SK-N-SH (cell line): ENCODE measurements at regions not wholly inside any gene's neighbourhood (a gene's known extent, or its start where the extent isn't known, plus 50 kb on each side); places are given as distances from the start of the nearest gene placed in this dataset.

Experiments
- CTCF ChIA-PET: fragments of 300-600, 350-600 bp; formaldehyde crosslinking; extraction: SDS; loops from one replicate; lab custom pipeline; 2021; lab: Yijun Ruan, JAX
- POLR2A ChIA-PET: fragments of 350-600 bp; sonication (Branson Sonifier 250); formaldehyde crosslinking; extraction: SDS; loops from one replicate; lab custom pipeline; 2020; ENCODE audit warnings: antibody characterized with exemption, inconsistent platforms; lab: Yijun Ruan, JAX
- DNase-seq: peaks from one replicate; pipeline ENCODE4 v3.0.0; 2012
- H2AFZ ChIP-seq: fragments of 200-600 bp; sonication (generic); 2 replicates; pipeline ENCODE4 v1.8.1; 2016; ENCODE audit warnings: antibody characterized with exemption, mild to moderate bottlenecking, low read depth
- H3F3A ChIP-seq: fragments of 200-600 bp; sonication (generic); replicated peaks from 2 replicates; pipeline ENCODE3; 2016; ENCODE audit warnings: antibody characterized with exemption, mild to moderate bottlenecking; ENCODE audit not compliant: insufficient read depth
- H3K27ac ChIP-seq, 2 experiments: fragments of 200-500 bp in 1 of 2; fragments of 200-600 bp in 1 of 2; sonication (Bioruptor generic) in 1 of 2; sonication (generic), shearing (Covaris generic) in 1 of 2; 2 replicates each; pipeline versions ENCODE4 v1.5.1 to v1.6.1; 2014 to 2016; ENCODE audit warnings: low read depth in 2 of 2, inconsistent platforms in 1 of 2, low read length in 1 of 2, mild to moderate bottlenecking in 1 of 2, mixed read lengths in 1 of 2
- H3K27me3 ChIP-seq: fragments of 200-600 bp; sonication (generic), shearing (Covaris generic); 2 replicates; pipeline ENCODE4 v1.6.1; 2016; ENCODE audit warnings: mixed run types; ENCODE audit not compliant: insufficient read depth
- H3K36me3 ChIP-seq, 2 experiments: fragments of 200-500 bp in 1 of 2; fragments of 200-600 bp in 1 of 2; sonication (Bioruptor generic) in 1 of 2; sonication (generic) in 1 of 2; replicated peaks in 1 of 2; 2 replicates each; pipeline versions ENCODE3 to v1.5.1; 2014 to 2016; ENCODE audit warnings: low read length in 1 of 2, mild to moderate bottlenecking in 1 of 2; ENCODE audit not compliant: insufficient read depth in 2 of 2, control insufficient read depth in 1 of 2
- H3K4me1 ChIP-seq, 2 experiments: fragments of 200-500 bp in 1 of 2; fragments of 200-600 bp in 1 of 2; sonication (Bioruptor generic) in 1 of 2; sonication (generic), shearing (Covaris generic) in 1 of 2; 2 replicates each; pipeline versions ENCODE4 v1.5.1 to v1.6.1; 2014 to 2016; ENCODE audit warnings: low read depth in 1 of 2, low read length in 1 of 2, mixed run types in 1 of 2; ENCODE audit not compliant: insufficient read depth in 2 of 2, control insufficient read depth in 1 of 2
- H3K4me2 ChIP-seq: fragments of 200-600 bp; sonication (generic), shearing (Covaris generic); 2 replicates; pipeline ENCODE4 v1.6.1; 2017; ENCODE audit warnings: mixed run types
- H3K4me3 ChIP-seq, 2 experiments: fragments of 200-500 bp in 1 of 2; fragments of 200-600 bp in 1 of 2; sonication (Bioruptor generic) in 1 of 2; sonication (generic), shearing (Covaris generic) in 1 of 2; 2 replicates each; pipeline versions ENCODE4 v1.5.1 to v1.8.1; 2014 to 2016; ENCODE audit warnings: low read depth in 2 of 2, inconsistent platforms in 1 of 2, low read length in 1 of 2, mild to moderate bottlenecking in 1 of 2, mixed read lengths in 1 of 2, moderate library complexity in 1 of 2
- H3K79me2 ChIP-seq: fragments of 200-600 bp; sonication (generic); 2 replicates; pipeline ENCODE4 v1.8.1; 2017; ENCODE audit warnings: mild to moderate bottlenecking; ENCODE audit not compliant: insufficient read depth
- H3K9ac ChIP-seq: fragments of 200-600 bp; sonication (generic); 2 replicates; pipeline ENCODE4 v1.6.1; 2017; ENCODE audit warnings: mixed run types
- H3K9me2 ChIP-seq: fragments of 200-600 bp; sonication (generic); 2 replicates; pipeline ENCODE4 v1.6.1; 2017; ENCODE audit warnings: mixed run types
- H3K9me3 ChIP-seq: fragments of 200-600 bp; sonication (generic); 2 replicates; pipeline ENCODE4 v1.6.1; 2017; ENCODE audit warnings: mixed run types, mild to moderate bottlenecking, moderate library complexity
- H4K20me1 ChIP-seq: fragments of 200-600 bp; sonication (generic); 2 replicates; pipeline ENCODE4 v1.6.1; 2017; ENCODE audit warnings: mild to moderate bottlenecking, mixed run types; ENCODE audit not compliant: insufficient read depth
- ELF1 ChIP-seq: IDR thresholded peaks from 2 replicates; pipeline ENCODE4 v1.4.0; 2012
- FOXJ3 ChIP-seq: sonication (generic); formaldehyde crosslinking; IDR thresholded peaks from 2 replicates; pipeline ENCODE4 v1.5.1; 2020; ENCODE audit warnings: mild to moderate bottlenecking, missing genetic modification reagents
- FOXM1 ChIP-seq: IDR thresholded peaks from 2 replicates; pipeline ENCODE4 v1.4.0; 2012; ENCODE audit warnings: low read depth, mild to moderate bottlenecking
- MXI1 ChIP-seq: IDR thresholded peaks from 2 replicates; pipeline ENCODE4 v1.6.1; 2012; ENCODE audit warnings: mild to moderate bottlenecking, low read depth, low read length, improper control_type of control experiment
- NFIC ChIP-seq: IDR thresholded peaks from 2 replicates; pipeline ENCODE4 v1.4.0; 2012; ENCODE audit warnings: borderline replicate concordance
- RFX5 ChIP-seq: IDR thresholded peaks from 2 replicates; pipeline ENCODE4 v1.6.1; 2012; ENCODE audit warnings: mild to moderate bottlenecking, improper control_type of control experiment, low read length
- RXRA ChIP-seq: IDR thresholded peaks from 2 replicates; pipeline ENCODE4 v1.4.0; 2012; ENCODE audit warnings: low read depth, mild to moderate bottlenecking, borderline replicate concordance
- SMC3 ChIP-seq: IDR thresholded peaks from 2 replicates; pipeline ENCODE4 v1.6.1; 2012; ENCODE audit warnings: low read depth, low read length, improper control_type of control experiment
- TCF12 ChIP-seq: IDR thresholded peaks from 2 replicates; pipeline ENCODE4 v1.4.0; 2012
- TEAD4 ChIP-seq: IDR thresholded peaks from 2 replicates; pipeline ENCODE4 v1.4.0; 2012; ENCODE audit warnings: mild to moderate bottlenecking, borderline replicate concordance; ENCODE audit not compliant: insufficient read depth
- WGBS: methylation state at CpG from one replicate; pipeline ENCODE4 v1.1.6; 2017; ENCODE audit warnings: low lambda C conversion rate; 5-methylcytosine and 5-hydroxymethylcytosine counted together
- TF ChIP-seq, protein P1 (sequence below): IDR thresholded peaks from 2 replicates; pipeline ENCODE4 v1.4.0; 2012; ENCODE audit warnings: low read depth, borderline replicate concordance
- TF ChIP-seq, protein P2 (sequence below): IDR thresholded peaks from 2 replicates; pipeline ENCODE4 v1.4.0; 2012; ENCODE audit warnings: low read depth
- TF ChIP-seq, protein P3 (sequence below): IDR thresholded peaks from 2 replicates; pipeline ENCODE4; 2012
- TF ChIP-seq, protein P4 (sequence below): fragments of 150-350 bp; IDR thresholded peaks from 2 replicates; pipeline ENCODE4 v1.6.1; 2016; ENCODE audit warnings: mild to moderate bottlenecking, low read depth, low read length
- TF ChIP-seq, protein P5 (sequence below): fragments of 200-600 bp; sonication (generic); IDR thresholded peaks from 2 replicates; pipeline ENCODE4 v1.6.1; 2017; ENCODE audit warnings: antibody characterized with exemption, mild to moderate bottlenecking, moderate library complexity

DNA sequence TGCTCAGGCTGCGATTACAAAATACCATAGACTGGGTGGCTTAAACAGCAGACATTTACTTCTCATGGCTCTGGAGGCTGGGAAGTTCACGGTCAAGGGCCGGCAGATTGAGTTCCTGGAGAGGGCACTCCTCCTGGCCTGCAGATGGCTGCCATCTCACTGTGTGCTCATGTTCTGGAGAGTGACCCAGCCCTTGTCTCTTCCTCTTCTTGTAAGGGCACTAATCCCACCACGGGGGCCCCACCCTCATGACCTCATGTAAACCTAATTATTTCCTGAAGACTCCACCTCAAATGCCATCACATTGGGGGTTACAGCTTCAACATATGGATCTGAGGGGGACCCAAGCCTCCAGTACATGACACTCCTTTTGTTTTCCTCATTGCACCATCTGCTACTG, 56.0 kb upstream of the CLDN10 start:
- no peak overlapping the region for H3K4me3 ChIP-seq
- H3K36me3 ChIP-seq: no peaks in the 10 kb centered on the region
- ChIA-PET CTCF (interaction anchor here (1.0 to 3.0 kb wide), 5 partner anchors 9 to 337 kb away, joined by 3 to 13 read pairs (median 4); no protein-coding TSS in a partner anchor), POLR2A (no interaction called here)
- no peak overlapping the region for H2AFZ ChIP-seq
- no peaks in the 10 kb centered on the region for H3F3A ChIP-seq
- no peak for DNase-seq
- H3K9me3 ChIP-seq: no peaks in the 10 kb centered on the region
- H3K9me2 ChIP-seq: no peaks in the 10 kb centered on the region
- no peak overlapping the region for H3K9ac ChIP-seq
- no peak overlapping the region for H3K27ac ChIP-seq
- H3K4me2 ChIP-seq: no peak overlapping the region
- no peaks in the 10 kb centered on the region for H3K79me2 ChIP-seq
- 64% methylated on average over 4 of the region's 4 CpGs for WGBS
- peaks cover 0 to 4% of the 10 kb centered on the region in 2 experiments; a peak in 1 of 4 replicates for H3K4me1 ChIP-seq
- no peaks in the 10 kb centered on the region for H4K20me1 ChIP-seq
- no peaks in the 10 kb centered on the region for H3K27me3 ChIP-seq
- TF ChIP-seq FOXJ3: no peak
- no peak for TF ChIP-seq RXRA
- no peak for TF ChIP-seq NFIC
- no peak for TF ChIP-seq FOXM1
- TF ChIP-seq, protein P1, sequence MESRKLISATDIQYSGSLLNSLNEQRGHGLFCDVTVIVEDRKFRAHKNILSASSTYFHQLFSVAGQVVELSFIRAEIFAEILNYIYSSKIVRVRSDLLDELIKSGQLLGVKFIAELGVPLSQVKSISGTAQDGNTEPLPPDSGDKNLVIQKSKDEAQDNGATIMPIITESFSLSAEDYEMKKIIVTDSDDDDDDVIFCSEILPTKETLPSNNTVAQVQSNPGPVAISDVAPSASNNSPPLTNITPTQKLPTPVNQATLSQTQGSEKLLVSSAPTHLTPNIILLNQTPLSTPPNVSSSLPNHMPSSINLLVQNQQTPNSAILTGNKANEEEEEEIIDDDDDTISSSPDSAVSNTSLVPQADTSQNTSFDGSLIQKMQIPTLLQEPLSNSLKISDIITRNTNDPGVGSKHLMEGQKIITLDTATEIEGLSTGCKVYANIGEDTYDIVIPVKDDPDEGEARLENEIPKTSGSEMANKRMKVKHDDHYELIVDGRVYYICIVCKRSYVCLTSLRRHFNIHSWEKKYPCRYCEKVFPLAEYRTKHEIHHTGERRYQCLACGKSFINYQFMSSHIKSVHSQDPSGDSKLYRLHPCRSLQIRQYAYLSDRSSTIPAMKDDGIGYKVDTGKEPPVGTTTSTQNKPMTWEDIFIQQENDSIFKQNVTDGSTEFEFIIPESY: no peak
- no peak for TF ChIP-seq ELF1

DNA sequence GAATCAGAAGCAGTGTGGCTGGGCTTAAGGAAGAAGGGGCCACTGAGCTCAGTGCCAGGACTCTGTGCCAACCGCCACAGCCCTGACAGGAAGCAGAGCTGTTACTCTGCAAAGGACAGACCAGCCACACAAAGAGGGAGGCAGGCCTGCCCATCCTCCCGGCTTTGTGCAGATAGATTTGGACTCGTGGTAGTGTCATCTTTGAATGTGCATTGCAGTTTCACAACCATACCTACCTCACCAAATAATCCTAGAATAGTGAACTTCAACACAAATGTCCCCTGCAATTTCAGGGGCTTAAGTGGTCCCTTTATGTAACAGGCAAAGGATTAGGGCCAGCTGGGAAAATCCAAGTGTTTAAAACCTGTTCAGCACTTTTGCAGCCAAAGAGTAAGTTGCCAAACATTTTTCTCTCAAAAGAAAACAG, 55.1 kb upstream of the CLDN10 start:
- peak overlapping the region in 1 of 2 experiments; percentile 41; a peak in 1 of 4 replicates for H3K27ac ChIP-seq
- H3F3A ChIP-seq: no peaks in the 10 kb centered on the region
- no peaks in the 10 kb centered on the region for H3K27me3 ChIP-seq
- no peak overlapping the region for H3K9ac ChIP-seq
- peak; percentile 39 for DNase-seq
- TF ChIP-seq TCF12 (no peak), FOXM1 (no peak), TEAD4 (no peak), MXI1 (no peak), RFX5 (no peak), SMC3 (no peak), RXRA (no peak)
- TF ChIP-seq, protein P2, sequence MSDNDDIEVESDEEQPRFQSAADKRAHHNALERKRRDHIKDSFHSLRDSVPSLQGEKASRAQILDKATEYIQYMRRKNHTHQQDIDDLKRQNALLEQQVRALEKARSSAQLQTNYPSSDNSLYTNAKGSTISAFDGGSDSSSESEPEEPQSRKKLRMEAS: no peak
- TF ChIP-seq, protein P3, sequence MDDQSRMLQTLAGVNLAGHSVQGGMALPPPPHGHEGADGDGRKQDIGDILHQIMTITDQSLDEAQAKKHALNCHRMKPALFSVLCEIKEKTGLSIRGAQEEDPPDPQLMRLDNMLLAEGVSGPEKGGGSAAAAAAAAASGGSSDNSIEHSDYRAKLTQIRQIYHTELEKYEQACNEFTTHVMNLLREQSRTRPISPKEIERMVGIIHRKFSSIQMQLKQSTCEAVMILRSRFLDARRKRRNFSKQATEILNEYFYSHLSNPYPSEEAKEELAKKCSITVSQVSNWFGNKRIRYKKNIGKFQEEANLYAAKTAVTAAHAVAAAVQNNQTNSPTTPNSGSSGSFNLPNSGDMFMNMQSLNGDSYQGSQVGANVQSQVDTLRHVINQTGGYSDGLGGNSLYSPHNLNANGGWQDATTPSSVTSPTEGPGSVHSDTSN: no peak
- TF ChIP-seq, protein P4, sequence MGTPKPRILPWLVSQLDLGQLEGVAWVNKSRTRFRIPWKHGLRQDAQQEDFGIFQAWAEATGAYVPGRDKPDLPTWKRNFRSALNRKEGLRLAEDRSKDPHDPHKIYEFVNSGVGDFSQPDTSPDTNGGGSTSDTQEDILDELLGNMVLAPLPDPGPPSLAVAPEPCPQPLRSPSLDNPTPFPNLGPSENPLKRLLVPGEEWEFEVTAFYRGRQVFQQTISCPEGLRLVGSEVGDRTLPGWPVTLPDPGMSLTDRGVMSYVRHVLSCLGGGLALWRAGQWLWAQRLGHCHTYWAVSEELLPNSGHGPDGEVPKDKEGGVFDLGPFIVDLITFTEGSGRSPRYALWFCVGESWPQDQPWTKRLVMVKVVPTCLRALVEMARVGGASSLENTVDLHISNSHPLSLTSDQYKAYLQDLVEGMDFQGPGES: no peak
- TF ChIP-seq, protein P1: no peak
- TF ChIP-seq, protein P5, sequence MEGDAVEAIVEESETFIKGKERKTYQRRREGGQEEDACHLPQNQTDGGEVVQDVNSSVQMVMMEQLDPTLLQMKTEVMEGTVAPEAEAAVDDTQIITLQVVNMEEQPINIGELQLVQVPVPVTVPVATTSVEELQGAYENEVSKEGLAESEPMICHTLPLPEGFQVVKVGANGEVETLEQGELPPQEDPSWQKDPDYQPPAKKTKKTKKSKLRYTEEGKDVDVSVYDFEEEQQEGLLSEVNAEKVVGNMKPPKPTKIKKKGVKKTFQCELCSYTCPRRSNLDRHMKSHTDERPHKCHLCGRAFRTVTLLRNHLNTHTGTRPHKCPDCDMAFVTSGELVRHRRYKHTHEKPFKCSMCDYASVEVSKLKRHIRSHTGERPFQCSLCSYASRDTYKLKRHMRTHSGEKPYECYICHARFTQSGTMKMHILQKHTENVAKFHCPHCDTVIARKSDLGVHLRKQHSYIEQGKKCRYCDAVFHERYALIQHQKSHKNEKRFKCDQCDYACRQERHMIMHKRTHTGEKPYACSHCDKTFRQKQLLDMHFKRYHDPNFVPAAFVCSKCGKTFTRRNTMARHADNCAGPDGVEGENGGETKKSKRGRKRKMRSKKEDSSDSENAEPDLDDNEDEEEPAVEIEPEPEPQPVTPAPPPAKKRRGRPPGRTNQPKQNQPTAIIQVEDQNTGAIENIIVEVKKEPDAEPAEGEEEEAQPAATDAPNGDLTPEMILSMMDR: no peak
- no peaks in the 10 kb centered on the region for H3K79me2 ChIP-seq
- CTCF ChIA-PET: interaction anchor here (1.0 to 3.0 kb wide), 7 partner anchors 10 to 336 kb away, joined by 3 to 13 read pairs (median 3); no protein-coding TSS in a partner anchor
- no peak overlapping the region for H2AFZ ChIP-seq
- POLR2A ChIA-PET: interaction anchor here (0.7 kb wide), 1 partner anchor 319 kb away, joined by 3 read pairs; no protein-coding TSS in a partner anchor
- H3K9me3 ChIP-seq: no peaks in the 10 kb centered on the region
- H3K4me2 ChIP-seq: no peak overlapping the region
- no peaks in the 10 kb centered on the region for H3K36me3 ChIP-seq
- WGBS: 30% methylated on average over 3 of the region's 3 CpGs
- no peaks in the 10 kb centered on the region for H3K9me2 ChIP-seq
- no peak overlapping the region for H3K4me3 ChIP-seq
- H4K20me1 ChIP-seq: no peaks in the 10 kb centered on the region
- peaks cover 0 to 4% of the 10 kb centered on the region in 2 experiments; a peak in 1 of 4 replicates for H3K4me1 ChIP-seq
